SK-N-SH (cell line): ENCODE measurements at regions not wholly inside any gene's neighbourhood (a gene's known extent, or its start where the extent isn't known, plus 50 kb on each side); places are given as distances from the start of the nearest gene placed in this dataset.
A peak's percentile ranks its signal among the peaks of the same experiment; 100 is the strongest.

Source experiments
- CTCF ChIA-PET: fragments of 300-600, 350-600 bp; formaldehyde crosslinking; extraction: SDS; loops from one replicate; lab custom pipeline; 2021; lab: Yijun Ruan, JAX
- POLR2A ChIA-PET: fragments of 350-600 bp; sonication (Branson Sonifier 250); formaldehyde crosslinking; extraction: SDS; loops from one replicate; lab custom pipeline; 2020; ENCODE audit warnings: antibody characterized with exemption, inconsistent platforms; lab: Yijun Ruan, JAX
- DNase-seq: peaks from one replicate; pipeline ENCODE4 v3.0.0; 2012
- H2AFZ ChIP-seq: fragments of 200-600 bp; sonication (generic); 2 replicates; pipeline ENCODE4 v1.8.1; 2016; ENCODE audit warnings: antibody characterized with exemption, mild to moderate bottlenecking, low read depth
- H3F3A ChIP-seq: fragments of 200-600 bp; sonication (generic); replicated peaks from 2 replicates; pipeline ENCODE3; 2016; ENCODE audit warnings: antibody characterized with exemption, mild to moderate bottlenecking; ENCODE audit not compliant: insufficient read depth
- H3K27ac ChIP-seq, 2 experiments: fragments of 200-500 bp in 1 of 2; fragments of 200-600 bp in 1 of 2; sonication (Bioruptor generic) in 1 of 2; sonication (generic), shearing (Covaris generic) in 1 of 2; 2 replicates each; pipeline versions ENCODE4 v1.5.1 to v1.6.1; 2014 to 2016; ENCODE audit warnings: low read depth in 2 of 2, inconsistent platforms in 1 of 2, low read length in 1 of 2, mild to moderate bottlenecking in 1 of 2, mixed read lengths in 1 of 2
- H3K27me3 ChIP-seq: fragments of 200-600 bp; sonication (generic), shearing (Covaris generic); 2 replicates; pipeline ENCODE4 v1.6.1; 2016; ENCODE audit warnings: mixed run types; ENCODE audit not compliant: insufficient read depth
- H3K36me3 ChIP-seq, 2 experiments: fragments of 200-500 bp in 1 of 2; fragments of 200-600 bp in 1 of 2; sonication (Bioruptor generic) in 1 of 2; sonication (generic) in 1 of 2; replicated peaks in 1 of 2; 2 replicates each; pipeline versions ENCODE3 to v1.5.1; 2014 to 2016; ENCODE audit warnings: low read length in 1 of 2, mild to moderate bottlenecking in 1 of 2; ENCODE audit not compliant: insufficient read depth in 2 of 2, control insufficient read depth in 1 of 2
- H3K4me1 ChIP-seq, 2 experiments: fragments of 200-500 bp in 1 of 2; fragments of 200-600 bp in 1 of 2; sonication (Bioruptor generic) in 1 of 2; sonication (generic), shearing (Covaris generic) in 1 of 2; 2 replicates each; pipeline versions ENCODE4 v1.5.1 to v1.6.1; 2014 to 2016; ENCODE audit warnings: low read depth in 1 of 2, low read length in 1 of 2, mixed run types in 1 of 2; ENCODE audit not compliant: insufficient read depth in 2 of 2, control insufficient read depth in 1 of 2
- H3K4me2 ChIP-seq: fragments of 200-600 bp; sonication (generic), shearing (Covaris generic); 2 replicates; pipeline ENCODE4 v1.6.1; 2017; ENCODE audit warnings: mixed run types
- H3K4me3 ChIP-seq, 2 experiments: fragments of 200-500 bp in 1 of 2; fragments of 200-600 bp in 1 of 2; sonication (Bioruptor generic) in 1 of 2; sonication (generic), shearing (Covaris generic) in 1 of 2; 2 replicates each; pipeline versions ENCODE4 v1.5.1 to v1.8.1; 2014 to 2016; ENCODE audit warnings: low read depth in 2 of 2, inconsistent platforms in 1 of 2, low read length in 1 of 2, mild to moderate bottlenecking in 1 of 2, mixed read lengths in 1 of 2, moderate library complexity in 1 of 2
- H3K79me2 ChIP-seq: fragments of 200-600 bp; sonication (generic); 2 replicates; pipeline ENCODE4 v1.8.1; 2017; ENCODE audit warnings: mild to moderate bottlenecking; ENCODE audit not compliant: insufficient read depth
- H3K9ac ChIP-seq: fragments of 200-600 bp; sonication (generic); 2 replicates; pipeline ENCODE4 v1.6.1; 2017; ENCODE audit warnings: mixed run types
- H3K9me2 ChIP-seq: fragments of 200-600 bp; sonication (generic); 2 replicates; pipeline ENCODE4 v1.6.1; 2017; ENCODE audit warnings: mixed run types
- H3K9me3 ChIP-seq: fragments of 200-600 bp; sonication (generic); 2 replicates; pipeline ENCODE4 v1.6.1; 2017; ENCODE audit warnings: mixed run types, mild to moderate bottlenecking, moderate library complexity
- H4K20me1 ChIP-seq: fragments of 200-600 bp; sonication (generic); 2 replicates; pipeline ENCODE4 v1.6.1; 2017; ENCODE audit warnings: mild to moderate bottlenecking, mixed run types; ENCODE audit not compliant: insufficient read depth
- CHD2 ChIP-seq: fragments of 150-350 bp; IDR thresholded peaks from 2 replicates; pipeline ENCODE4 v1.6.1; 2018; ENCODE audit warnings: low read length; ENCODE audit not compliant: partially characterized antibody
- EP300 ChIP-seq, 2 experiments: IDR thresholded peaks; 2 replicates each; pipeline versions ENCODE4 v1.4.0 to v1.6.1; 2012; ENCODE audit warnings: borderline replicate concordance in 1 of 2, low read depth in 1 of 2, low read length in 1 of 2
- FOXJ3 ChIP-seq: sonication (generic); formaldehyde crosslinking; IDR thresholded peaks from 2 replicates; pipeline ENCODE4 v1.5.1; 2020; ENCODE audit warnings: mild to moderate bottlenecking, missing genetic modification reagents
- GABPA ChIP-seq: IDR thresholded peaks from 2 replicates; pipeline ENCODE4 v1.4.0; 2012; ENCODE audit warnings: low read depth, mild to moderate bottlenecking
- IRF3 ChIP-seq: fragments of 150-350 bp; IDR thresholded peaks from 2 replicates; pipeline ENCODE4 v1.6.1; 2016; ENCODE audit warnings: mild to moderate bottlenecking, low read depth, low read length
- JUND ChIP-seq: IDR thresholded peaks from 2 replicates; pipeline ENCODE4 v1.4.0; 2012
- MXI1 ChIP-seq: IDR thresholded peaks from 2 replicates; pipeline ENCODE4 v1.6.1; 2012; ENCODE audit warnings: mild to moderate bottlenecking, low read depth, low read length, improper control_type of control experiment
- PBX3 ChIP-seq: IDR thresholded peaks from 2 replicates; pipeline ENCODE4; 2012
- POLR2AphosphoS5 ChIP-seq: IDR thresholded peaks from 2 replicates; pipeline ENCODE4 v1.6.1; 2012; ENCODE audit warnings: low read depth, low read length
- REST ChIP-seq: IDR thresholded peaks from 2 replicates; pipeline ENCODE4 v1.6.1; 2012; ENCODE audit warnings: mild to moderate bottlenecking, low read depth, low read length, moderate library complexity
- RFX5 ChIP-seq: IDR thresholded peaks from 2 replicates; pipeline ENCODE4 v1.6.1; 2012; ENCODE audit warnings: mild to moderate bottlenecking, improper control_type of control experiment, low read length
- SIN3A ChIP-seq: IDR thresholded peaks from 2 replicates; pipeline ENCODE4 v1.6.1; 2012; ENCODE audit warnings: low read depth, mild to moderate bottlenecking, low read length, moderate library complexity, borderline replicate concordance
- SMC3 ChIP-seq: IDR thresholded peaks from 2 replicates; pipeline ENCODE4 v1.6.1; 2012; ENCODE audit warnings: low read depth, low read length, improper control_type of control experiment
- TCF12 ChIP-seq: IDR thresholded peaks from 2 replicates; pipeline ENCODE4 v1.4.0; 2012
- TEAD4 ChIP-seq: IDR thresholded peaks from 2 replicates; pipeline ENCODE4 v1.4.0; 2012; ENCODE audit warnings: mild to moderate bottlenecking, borderline replicate concordance; ENCODE audit not compliant: insufficient read depth
- USF2 ChIP-seq: fragments of 150-350 bp; IDR thresholded peaks from 2 replicates; pipeline ENCODE4 v1.6.1; 2017; ENCODE audit warnings: antibody characterized with exemption, low read length, low read depth, borderline replicate concordance
- YY1 ChIP-seq: IDR thresholded peaks from 2 replicates; pipeline ENCODE4 v1.4.0; 2012; ENCODE audit warnings: low read depth, mild to moderate bottlenecking
- ZBTB33 ChIP-seq: IDR thresholded peaks from 2 replicates; pipeline ENCODE4 v1.4.0; 2012; ENCODE audit warnings: low read depth, borderline replicate concordance
- WGBS: methylation state at CpG from one replicate; pipeline ENCODE4 v1.1.6; 2017; ENCODE audit warnings: low lambda C conversion rate; 5-methylcytosine and 5-hydroxymethylcytosine counted together

- 53% methylated on average over 3 of the region's 3 CpGs for WGBS
- Histone ChIP-seq H2AFZ (peak overlapping the region; percentile 65; the same call in 1 of the 2 replicates), H3K27ac (no peak overlapping the region), H3F3A (no peaks in the 10 kb centered on the region), H3K9ac (no peak overlapping the region), H3K4me3 (no peak overlapping the region), H3K27me3 (no peaks in the 10 kb centered on the region), H3K9me3 (no peaks in the 10 kb centered on the region), H3K4me1 (no peaks in the 10 kb centered on the region), H4K20me1 (no peaks in the 10 kb centered on the region), H3K79me2 (no peaks in the 10 kb centered on the region), H3K36me3 (no peaks in the 10 kb centered on the region), H3K4me2 (no peak overlapping the region), H3K9me2 (no peaks in the 10 kb centered on the region)
- ChIA-PET POLR2A (no interaction called here), CTCF (no interaction called here)
- TF ChIP-seq TCF12 (no peak), PBX3 (no peak), TEAD4 (no peak), MXI1 (no peak), YY1 (no peak), REST (no peak), JUND (no peak), RFX5 (no peak), SMC3 (no peak), CHD2 (no peak), USF2 (no peak), SIN3A (no peak), IRF3 (no peak), ZBTB33 (no peak), POLR2AphosphoS5 (no peak), EP300 (IDR thresholded peaks at IDR 0.05; ENCODE audit: borderline replicate concordance in 1 of 2, low read depth in 1 of 2, low read length in 1 of 2) (no peak), GABPA (no peak), FOXJ3 (no peak)
- DNase-seq = no peak
Observed at GRCh38 chr11:23455321-23455891, 595.1 kb upstream of the CCDC179 start.
